ENCODE measurements at regions not wholly inside any gene's neighbourhood (a gene's known extent, or its start where the extent isn't known, plus 50 kb on each side); places are given as distances from the start of the nearest gene placed in this dataset.

- ChIA-PET RAD21 (ENCODE audit: unreplicated experiment) (no interaction called here), SMC1A (ENCODE audit: uncharacterized antibody, unreplicated experiment) (no interaction called here), CTCF (no interaction called here), POLR2A (no interaction called here)
- FAIRE-seq (no peak), ATAC-seq (no peak), DNase-seq (ENCODE audit: low read depth, low spot score) (no peak)
- Histone ChIP-seq H3K9ac (ENCODE audit: control insufficient read depth, insufficient read depth, low read length) (no peak overlapping the region), H3K9me3 (replicated peaks; ENCODE audit: control insufficient read depth, insufficient read depth, low read length) (no peaks in the 10 kb centered on the region), H3K27ac (ENCODE audit: control insufficient read depth, insufficient read depth) (no peak overlapping the region), H3K4me2 (ENCODE audit: control insufficient read depth, insufficient read depth) (no peak overlapping the region), H2AFZ (ENCODE audit: control insufficient read depth, low read depth, low read length) (no peak overlapping the region), H3K36me3 (ENCODE audit: control insufficient read depth in 2 of 2, insufficient read depth in 2 of 2, low read length in 1 of 2) (no peaks in the 10 kb centered on the region), H3K4me1 (ENCODE audit: control insufficient read depth, insufficient read depth, low read length) (peaks cover 6% of the 10 kb centered on the region), H3K4me3 (no peak overlapping the region), H3K27me3 (replicated peaks in 1 of 2; ENCODE audit: control insufficient read depth in 2 of 2, insufficient read depth in 2 of 2, low read length in 1 of 2) (no peaks in the 10 kb centered on the region), H3K79me2 (ENCODE audit: control insufficient read depth, insufficient read depth, low read length) (no peaks in the 10 kb centered on the region), H4K20me1 (ENCODE audit: control insufficient read depth, insufficient read depth) (no peaks in the 10 kb centered on the region)
- TF ChIP-seq BRCA1 (IDR thresholded peaks at IDR 0.05; ENCODE audit: low read depth, low read length): no peak
- no peak for TF ChIP-seq FOXK2 (IDR thresholded peaks at IDR 0.05)
- no peak for TF ChIP-seq NRF1 (conservative IDR thresholded peaks at IDR 0.05; ENCODE audit: low read depth, low read length)
- TF ChIP-seq, protein P1, sequence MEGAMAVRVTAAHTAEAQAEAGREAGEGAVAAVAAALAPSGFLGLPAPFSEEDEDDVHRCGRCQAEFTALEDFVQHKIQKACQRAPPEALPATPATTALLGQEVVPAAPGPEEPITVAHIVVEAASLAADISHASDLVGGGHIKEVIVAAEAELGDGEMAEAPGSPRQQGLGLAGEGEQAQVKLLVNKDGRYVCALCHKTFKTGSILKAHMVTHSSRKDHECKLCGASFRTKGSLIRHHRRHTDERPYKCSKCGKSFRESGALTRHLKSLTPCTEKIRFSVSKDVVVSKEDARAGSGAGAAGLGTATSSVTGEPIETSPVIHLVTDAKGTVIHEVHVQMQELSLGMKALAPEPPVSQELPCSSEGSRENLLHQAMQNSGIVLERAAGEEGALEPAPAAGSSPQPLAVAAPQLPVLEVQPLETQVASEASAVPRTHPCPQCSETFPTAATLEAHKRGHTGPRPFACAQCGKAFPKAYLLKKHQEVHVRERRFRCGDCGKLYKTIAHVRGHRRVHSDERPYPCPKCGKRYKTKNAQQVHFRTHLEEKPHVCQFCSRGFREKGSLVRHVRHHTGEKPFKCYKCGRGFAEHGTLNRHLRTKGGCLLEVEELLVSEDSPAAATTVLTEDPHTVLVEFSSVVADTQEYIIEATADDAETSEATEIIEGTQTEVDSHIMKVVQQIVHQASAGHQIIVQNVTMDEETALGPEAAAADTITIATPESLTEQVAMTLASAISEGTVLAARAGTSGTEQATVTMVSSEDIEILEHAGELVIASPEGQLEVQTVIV (IDR thresholded peaks at IDR 0.05; ENCODE audit: borderline replicate concordance, partially characterized antibody): no peak
- TF ChIP-seq CBFB (IDR thresholded peaks at IDR 0.05; ENCODE audit: low read depth): no peak
- no peak for TF ChIP-seq HDAC2 (IDR thresholded peaks at IDR 0.05)
- TF ChIP-seq SIN3A (IDR thresholded peaks at IDR 0.05; ENCODE audit: low read depth, low read length): no peak
- TF ChIP-seq, protein P2, sequence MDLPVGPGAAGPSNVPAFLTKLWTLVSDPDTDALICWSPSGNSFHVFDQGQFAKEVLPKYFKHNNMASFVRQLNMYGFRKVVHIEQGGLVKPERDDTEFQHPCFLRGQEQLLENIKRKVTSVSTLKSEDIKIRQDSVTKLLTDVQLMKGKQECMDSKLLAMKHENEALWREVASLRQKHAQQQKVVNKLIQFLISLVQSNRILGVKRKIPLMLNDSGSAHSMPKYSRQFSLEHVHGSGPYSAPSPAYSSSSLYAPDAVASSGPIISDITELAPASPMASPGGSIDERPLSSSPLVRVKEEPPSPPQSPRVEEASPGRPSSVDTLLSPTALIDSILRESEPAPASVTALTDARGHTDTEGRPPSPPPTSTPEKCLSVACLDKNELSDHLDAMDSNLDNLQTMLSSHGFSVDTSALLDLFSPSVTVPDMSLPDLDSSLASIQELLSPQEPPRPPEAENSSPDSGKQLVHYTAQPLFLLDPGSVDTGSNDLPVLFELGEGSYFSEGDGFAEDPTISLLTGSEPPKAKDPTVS (IDR thresholded peaks at IDR 0.05; ENCODE audit: low read depth, low read length): no peak
- TF ChIP-seq BMI1 (IDR thresholded peaks at IDR 0.05; ENCODE audit: borderline replicate concordance): no peak
- TF ChIP-seq WRNIP1 (IDR thresholded peaks at IDR 0.05; ENCODE audit: borderline replicate concordance, low read depth, low read length): no peak
- no peak for TF ChIP-seq POLR2AphosphoS5 (IDR thresholded peaks at IDR 0.05; ENCODE audit: low read length)
- TF ChIP-seq, protein P3, sequence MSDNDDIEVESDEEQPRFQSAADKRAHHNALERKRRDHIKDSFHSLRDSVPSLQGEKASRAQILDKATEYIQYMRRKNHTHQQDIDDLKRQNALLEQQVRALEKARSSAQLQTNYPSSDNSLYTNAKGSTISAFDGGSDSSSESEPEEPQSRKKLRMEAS (IDR thresholded peaks at IDR 0.05; ENCODE audit: low read depth, low read length): no peak
- TF ChIP-seq MTA3 (IDR thresholded peaks at IDR 0.05; ENCODE audit: borderline replicate concordance, low read length): no peak
- 48% methylated on average over 2 of the region's 2 CpGs for WGBS (ENCODE audit: insufficient coverage, insufficient replicate concordance, low lambda C conversion rate, missing lambda C conversion rate)
- in situ Hi-C loops (cut with MboI): no loop called here
- BruUV-seq (replicated peaks): no TSS peak
- intact Hi-C loops (cut with micrococcal nuclease; ENCODE audit: unreplicated experiment): no loop called here
These were observed 911.5 kb upstream of the RAG2 start for GRCh38 chr11:37509506-37509905.

All from GM12878 (cell line).